Endothelial cell of umbilical vein (primary cell): ENCODE measurements at regions not wholly inside any gene's neighbourhood (a gene's known extent, or its start where the extent isn't known, plus 50 kb on each side); places are given as distances from the start of the nearest gene placed in this dataset.

Experiments used
- BruUV-seq: library from RNA; stranded (reverse); fragments of 400-500 nt; replicated peaks from 2 replicates; lab custom pipeline; 2021; lab: Mats Ljungman, UMichigan
- CTCF ChIA-PET: fragments of 300-600, 350-600 bp; sonication (Branson Sonifier 250); formaldehyde crosslinking; loops from one replicate; lab custom pipeline; 2021; ENCODE audit warnings: antibody characterized with exemption, inconsistent platforms; lab: Charles Lee
- POLR2A ChIA-PET: fragments of 300-600, 350-600 bp; sonication (Branson Sonifier 250); formaldehyde crosslinking; loops from one replicate; lab custom pipeline; 2021; ENCODE audit warnings: antibody characterized with exemption, inconsistent platforms; lab: Charles Lee
- DNase-seq: peaks from one replicate; pipeline ENCODE4 v3.0.0-alpha.2; 2011; ENCODE audit warnings: low read depth, low spot score
- FAIRE-seq: peaks from 2 replicates; lab custom pipeline; 2011; peaks lifted over from hg19 to GRCh38; lab: Jason Lieb, UNC
- H2AFZ ChIP-seq: 2 replicates; pipeline ENCODE4 v1.6.0; 2012; ENCODE audit warnings: low read depth, low read length, control low read depth, inconsistent platforms
- H3K27ac ChIP-seq: 2 replicates; pipeline ENCODE4 v1.5.1; 2011; ENCODE audit warnings: low read depth, mild to moderate bottlenecking, control low read depth, low read length, moderate library complexity; ENCODE audit not compliant: insufficient read depth
- H3K27me3 ChIP-seq, 2 experiments: 2 replicates each; pipeline versions ENCODE4 v1.6.0 to v1.6.1; 2011; ENCODE audit warnings: low read length in 2 of 2, mixed read lengths in 1 of 2; ENCODE audit not compliant: control insufficient read depth in 2 of 2, insufficient read depth in 2 of 2
- H3K36me3 ChIP-seq, 2 experiments: 2 replicates in 1 of 2; 3 replicates in 1 of 2; pipeline ENCODE4 v1.5.1; 2011; ENCODE audit warnings: low read length in 2 of 2, mild to moderate bottlenecking in 1 of 2, moderate library complexity in 1 of 2; ENCODE audit not compliant: control insufficient read depth in 2 of 2, insufficient read depth in 2 of 2; ENCODE audit errors: extremely low read depth in 1 of 2
- H3K4me1 ChIP-seq: 3 replicates; pipeline ENCODE4 v1.5.1; 2011; ENCODE audit warnings: mild to moderate bottlenecking, low read length; ENCODE audit not compliant: control insufficient read depth, insufficient read depth; ENCODE audit errors: extremely low read depth
- H3K4me2 ChIP-seq: 2 replicates; pipeline ENCODE4 v1.6.1; 2011; ENCODE audit warnings: low read length, control low read depth, mixed read lengths; ENCODE audit not compliant: insufficient read depth
- H3K4me3 ChIP-seq, 3 experiments: fragments of 200-600 bp in 1 of 3; sonication (generic), shearing (Covaris generic) in 1 of 3; replicated peaks in 1 of 3; 2 replicates each; pipeline ENCODE4 v1.5.1; 2011 to 2016; ENCODE audit warnings: control low read depth in 3 of 3, low read length in 3 of 3, mild to moderate bottlenecking in 2 of 3, inconsistent platforms in 1 of 3, low read depth in 1 of 3, moderate library complexity in 1 of 3; ENCODE audit not compliant: insufficient read depth in 1 of 3
- H3K79me2 ChIP-seq: 2 replicates; pipeline ENCODE4 v1.6.0; 2012; ENCODE audit warnings: low read length, inconsistent platforms; ENCODE audit not compliant: control insufficient read depth, insufficient read depth
- H3K9ac ChIP-seq: replicated peaks from 2 replicates; pipeline ENCODE3; 2011; ENCODE audit warnings: low read length, control low read depth; ENCODE audit not compliant: insufficient read depth; ENCODE audit errors: extremely low read depth
- H3K9me1 ChIP-seq: replicated peaks from 3 replicates; pipeline ENCODE4 v1.6.0; 2011; ENCODE audit warnings: mild to moderate bottlenecking, low read length; ENCODE audit not compliant: control insufficient read depth, insufficient read depth; ENCODE audit errors: extremely low read depth
- H3K9me3 ChIP-seq: replicated peaks from 2 replicates; pipeline ENCODE4 v1.5.1; 2012; ENCODE audit warnings: low read length, inconsistent platforms; ENCODE audit not compliant: control insufficient read depth, insufficient read depth
- H4K20me1 ChIP-seq: replicated peaks from 2 replicates; pipeline ENCODE3; 2011; ENCODE audit warnings: mild to moderate bottlenecking, low read length; ENCODE audit not compliant: control insufficient read depth, insufficient read depth; ENCODE audit errors: extremely low read depth
- CTCF ChIP-seq, 2 donors: IDR thresholded peaks; 1 replicate in 1 of 2; 2 replicates in 1 of 2; pipeline ENCODE4 v1.5.1; 2011; ENCODE audit warnings: low read length in 2 of 2, mild to moderate bottlenecking in 2 of 2, moderate library complexity in 2 of 2, control low read depth in 1 of 2, inconsistent platforms in 1 of 2, low read depth in 1 of 2; ENCODE audit not compliant: insufficient read depth in 1 of 2; ENCODE audit errors: extremely low read depth in 1 of 2
- EZH2 ChIP-seq: IDR thresholded peaks from 2 replicates; pipeline ENCODE4 v1.6.1; 2012; ENCODE audit warnings: borderline replicate concordance, low read depth, mild to moderate bottlenecking, moderate library complexity, low read length, inconsistent platforms; ENCODE audit not compliant: severe bottlenecking
- FOS ChIP-seq: IDR thresholded peaks from 2 replicates; pipeline ENCODE4 v1.6.1; 2011; ENCODE audit warnings: mild to moderate bottlenecking, low read length, moderate library complexity, borderline replicate concordance; ENCODE audit not compliant: insufficient read depth
- GATA2 ChIP-seq: IDR thresholded peaks from 2 replicates; pipeline ENCODE4 v1.7.0; 2011; ENCODE audit warnings: low read depth, mild to moderate bottlenecking, moderate library complexity, mixed read lengths, low read length; ENCODE audit not compliant: insufficient read length, insufficient read depth
- JUN ChIP-seq: IDR thresholded peaks from 2 replicates; pipeline ENCODE4 v1.6.1; 2011; ENCODE audit warnings: borderline replicate concordance, low read depth; ENCODE audit not compliant: insufficient read length, insufficient read depth
- MAX ChIP-seq: IDR thresholded peaks from 2 replicates; pipeline ENCODE4 v1.6.1; 2011; ENCODE audit not compliant: insufficient read depth, insufficient read length
- MYC ChIP-seq: IDR thresholded peaks from one replicate; pipeline ENCODE4 v1.6.1; 2011; ENCODE audit warnings: mild to moderate bottlenecking, low read depth, low read length
- POLR2A ChIP-seq: IDR thresholded peaks from 2 replicates; pipeline ENCODE4 v1.6.1; 2012; ENCODE audit warnings: low read depth, mild to moderate bottlenecking, control low read depth, low read length
- POLR2AphosphoS5 ChIP-seq: IDR thresholded peaks from 2 replicates; pipeline ENCODE4 v1.6.1; 2012; ENCODE audit warnings: low read depth, mild to moderate bottlenecking, control low read depth, low read length, moderate library complexity; ENCODE audit not compliant: insufficient read depth
- dilution Hi-C: fragments of 300-500 bp; cut with MboI; formaldehyde crosslinking; loops from one replicate; pipeline ENCODE4 v1.15.0; 2019; ENCODE audit warnings: low sequenced_read_pairs; ENCODE audit not compliant: extremely low pct_ligation_motif_present
- intact Hi-C: fragments of 100-400 bp; cut with micrococcal nuclease; formaldehyde crosslinking; loops from one replicate; pipeline ENCODE4 v1.10.0; 2022

- Histone ChIP-seq H3K9me3 (no peaks in the 10 kb centered on the region), H3K9me1 (no peaks in the 10 kb centered on the region), H3K4me3 (no peak overlapping the region), H3K27me3 (no peaks in the 10 kb centered on the region), H3K27ac (no peak overlapping the region), H3K4me2 (no peak overlapping the region), H3K9ac (no peak overlapping the region), H3K79me2 (no peaks in the 10 kb centered on the region), H2AFZ (no peak overlapping the region), H3K36me3 (no peaks in the 10 kb centered on the region), H3K4me1 (peaks cover 7% of the 10 kb centered on the region), H4K20me1 (no peaks in the 10 kb centered on the region)
- dilution Hi-C loops (no loop called here), intact Hi-C loops (no loop called here)
- ChIA-PET CTCF (no interaction called here), POLR2A (no interaction called here)
- BruUV-seq: no TSS peak
- DNase-seq (no peak), FAIRE-seq (no peak)
- no peak for TF ChIP-seq FOS
- no peak for TF ChIP-seq CTCF (IDR thresholded peaks at IDR 0.05; ENCODE audit: extremely low read depth in 1 of 2, insufficient read depth in 1 of 2, low read depth in 1 of 2, low read length in 2 of 2)
- TF ChIP-seq GATA2: no peak
- no peak for TF ChIP-seq MYC
- no peak for TF ChIP-seq MAX
- TF ChIP-seq EZH2: no peak
- TF ChIP-seq POLR2AphosphoS5: no peak
- no peak for TF ChIP-seq JUN
- TF ChIP-seq POLR2A: no peak
Observed at GRCh38 chr12:75716291-75717025, 205.0 kb upstream of the KRR1 start.
